ENCODE measurements at regions not wholly inside any gene's neighbourhood (a gene's known extent, or its start where the extent isn't known, plus 50 kb on each side); places are given as distances from the start of the nearest gene placed in this dataset.
A peak's percentile ranks its signal among the peaks of the same experiment; 100 is the strongest.
"Not testable (repeated sequence)": the region's sequence is repeated elsewhere in the genome, so short reads cannot be mapped to it uniquely, and the experiment has no call there.

- Mint-ChIP-seq H3K4me1 (peaks cover 4% of the 10 kb centered on the region), H3K9me3 (peaks cover 14% of the 10 kb centered on the region), H3K27ac (peak overlapping the region; percentile 85), H3K36me3 (no peaks in the 10 kb centered on the region), H3K4me3 (no peak overlapping the region), H3K27me3 (ENCODE audit: insufficient read depth, low read depth) (no peaks in the 10 kb centered on the region)
- Histone ChIP-seq H3K4me3 (no peak overlapping the region), H4K20me1 (ENCODE audit: low read depth) (no peaks in the 10 kb centered on the region), H3K79me2 (ENCODE audit: low read depth) (no peaks in the 10 kb centered on the region), H3K27ac (no peak overlapping the region), H3F3A (ENCODE audit: low read depth) (no peaks in the 10 kb centered on the region), H3K9ac (no peak overlapping the region), H3K36me3 (no peaks in the 10 kb centered on the region), H3K9me3 (ENCODE audit: low read depth) (no peaks in the 10 kb centered on the region), H3K4me1 (no peaks in the 10 kb centered on the region), H2AFZ (replicated peaks) (peak overlapping the region; percentile 18), H3K27me3 (no peaks in the 10 kb centered on the region), H3K4me2 (no peak overlapping the region)
- no peak for DNase-seq (ENCODE audit: low spot score)
- TF ChIP-seq, protein P1, sequence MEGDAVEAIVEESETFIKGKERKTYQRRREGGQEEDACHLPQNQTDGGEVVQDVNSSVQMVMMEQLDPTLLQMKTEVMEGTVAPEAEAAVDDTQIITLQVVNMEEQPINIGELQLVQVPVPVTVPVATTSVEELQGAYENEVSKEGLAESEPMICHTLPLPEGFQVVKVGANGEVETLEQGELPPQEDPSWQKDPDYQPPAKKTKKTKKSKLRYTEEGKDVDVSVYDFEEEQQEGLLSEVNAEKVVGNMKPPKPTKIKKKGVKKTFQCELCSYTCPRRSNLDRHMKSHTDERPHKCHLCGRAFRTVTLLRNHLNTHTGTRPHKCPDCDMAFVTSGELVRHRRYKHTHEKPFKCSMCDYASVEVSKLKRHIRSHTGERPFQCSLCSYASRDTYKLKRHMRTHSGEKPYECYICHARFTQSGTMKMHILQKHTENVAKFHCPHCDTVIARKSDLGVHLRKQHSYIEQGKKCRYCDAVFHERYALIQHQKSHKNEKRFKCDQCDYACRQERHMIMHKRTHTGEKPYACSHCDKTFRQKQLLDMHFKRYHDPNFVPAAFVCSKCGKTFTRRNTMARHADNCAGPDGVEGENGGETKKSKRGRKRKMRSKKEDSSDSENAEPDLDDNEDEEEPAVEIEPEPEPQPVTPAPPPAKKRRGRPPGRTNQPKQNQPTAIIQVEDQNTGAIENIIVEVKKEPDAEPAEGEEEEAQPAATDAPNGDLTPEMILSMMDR (IDR thresholded peaks at IDR 0.05): no peak
- TF ChIP-seq EZH2 (IDR thresholded peaks at IDR 0.05) (no peak), EZH2phosphoT487 (IDR thresholded peaks at IDR 0.05) (no peak)
Measured at GRCh38 chr13:78045916-78046315, 127.3 kb upstream of the EDNRB start.

- not testable (repeated sequence) for H3K36me3 Mint-ChIP-seq
Measured at GRCh38 chr13:78041366-78041765, 122.7 kb upstream of the EDNRB start.

DNA sequence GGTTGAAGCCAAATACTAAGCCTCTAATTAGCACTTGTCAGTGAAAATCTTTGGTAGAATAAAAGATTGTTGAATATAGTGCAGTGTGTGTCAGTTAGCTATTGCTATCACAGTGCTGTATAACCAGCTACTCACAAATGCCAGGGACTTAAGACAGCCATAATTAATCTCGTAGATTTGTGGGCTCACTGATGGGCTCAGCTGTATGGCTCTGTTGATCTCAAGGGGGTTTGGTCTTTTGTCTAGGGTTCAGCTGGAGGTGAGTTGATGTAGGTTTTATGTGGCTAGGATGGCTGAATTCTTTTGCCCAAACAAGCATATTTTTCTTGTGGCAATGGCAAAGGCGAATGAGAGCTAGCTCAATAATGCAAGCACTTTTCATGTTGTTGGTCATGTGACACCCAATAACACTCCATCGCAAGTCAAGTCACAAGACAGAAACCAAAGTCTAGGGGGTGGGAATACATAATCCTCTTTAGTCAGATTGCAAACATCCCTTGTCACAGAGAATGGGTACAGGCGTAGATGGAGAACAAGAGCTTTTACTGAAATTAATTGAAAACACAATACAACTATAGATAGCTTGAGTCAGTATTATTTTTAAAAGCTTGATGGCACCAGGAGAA, 121.7 kb upstream of the EDNRB start:
- no peaks in the 10 kb centered on the region for H3K27me3 ChIP-seq
- H3K4me1 Mint-ChIP-seq: peaks cover 6% of the 10 kb centered on the region
- TF ChIP-seq, protein P1 (IDR thresholded peaks at IDR 0.05): no peak
- H2AFZ ChIP-seq (replicated peaks): no peak overlapping the region
- no peaks in the 10 kb centered on the region for H4K20me1 ChIP-seq (ENCODE audit: low read depth)
- H3K9ac ChIP-seq: no peak overlapping the region
- H3K27me3 Mint-ChIP-seq (ENCODE audit: insufficient read depth, low read depth): peaks cover 2% of the 10 kb centered on the region
- H3K4me3 ChIP-seq: no peak overlapping the region
- peaks cover 8% of the 10 kb centered on the region for H3K9me3 Mint-ChIP-seq
- H3K4me3 Mint-ChIP-seq: no peak overlapping the region
- DNase-seq (ENCODE audit: low spot score): no peak
- no peaks in the 10 kb centered on the region for H3K4me1 ChIP-seq
- H3K79me2 ChIP-seq (ENCODE audit: low read depth): no peaks in the 10 kb centered on the region
- H3K27ac Mint-ChIP-seq: peak overlapping the region; percentile 36
- H3K36me3 ChIP-seq: no peaks in the 10 kb centered on the region
- no peak overlapping the region for H3K4me2 ChIP-seq
- no peak overlapping the region for H3K27ac ChIP-seq
- peaks cover 5% of the 10 kb centered on the region for H3K36me3 Mint-ChIP-seq
- H3K9me3 ChIP-seq (ENCODE audit: low read depth): no peaks in the 10 kb centered on the region
- no peaks in the 10 kb centered on the region for H3F3A ChIP-seq (ENCODE audit: low read depth)

More at GRCh38 chr13:78041366-78041765, 122.7 kb upstream of the EDNRB start:
- H3K4me1 ChIP-seq; H3K9me3 Mint-ChIP-seq; H3K9me3 ChIP-seq (ENCODE audit: low read depth); H3K36me3 ChIP-seq; H3K4me3 ChIP-seq; H4K20me1 ChIP-seq (ENCODE audit: low read depth); H3K79me2 ChIP-seq (ENCODE audit: low read depth); H3F3A ChIP-seq (ENCODE audit: low read depth); H3K27ac ChIP-seq; H2AFZ ChIP-seq (replicated peaks); H3K4me3 Mint-ChIP-seq; H3K27ac Mint-ChIP-seq; H3K27me3 Mint-ChIP-seq (ENCODE audit: insufficient read depth, low read depth); H3K27me3 ChIP-seq; H3K4me2 ChIP-seq; DNase-seq (ENCODE audit: low spot score); H3K9ac ChIP-seq: not testable (repeated sequence)
- H3K4me1 Mint-ChIP-seq: peaks cover 11% of the 10 kb centered on the region

- no peak overlapping the region for H3K4me2 ChIP-seq
- H3K9me3 ChIP-seq (ENCODE audit: low read depth): no peaks in the 10 kb centered on the region
- Mint-ChIP-seq H3K27me3 (ENCODE audit: insufficient read depth, low read depth) (peaks cover 4% of the 10 kb centered on the region), H3K36me3 (peaks cover 9% of the 10 kb centered on the region), H3K27ac (peak overlapping the region; percentile 2), H3K4me1 (peaks cover 13% of the 10 kb centered on the region), H3K9me3 (peaks cover 10% of the 10 kb centered on the region), H3K4me3 (no peak overlapping the region)
- no peaks in the 10 kb centered on the region for H3K79me2 ChIP-seq (ENCODE audit: low read depth)
- H3F3A ChIP-seq (ENCODE audit: low read depth): no peaks in the 10 kb centered on the region
- no peak overlapping the region for H3K9ac ChIP-seq
- no peak for DNase-seq (ENCODE audit: low spot score)
- H4K20me1 ChIP-seq (ENCODE audit: low read depth): no peaks in the 10 kb centered on the region
- no peaks in the 10 kb centered on the region for H3K27me3 ChIP-seq
- H3K4me1 ChIP-seq: no peaks in the 10 kb centered on the region
- H2AFZ ChIP-seq (replicated peaks): no peak overlapping the region
- no peaks in the 10 kb centered on the region for H3K36me3 ChIP-seq
- no peak for TF ChIP-seq EZH2 (IDR thresholded peaks at IDR 0.05)
- TF ChIP-seq EZH2phosphoT487 (IDR thresholded peaks at IDR 0.05): no peak
- TF ChIP-seq, protein P1 (IDR thresholded peaks at IDR 0.05): no peak
- no peak overlapping the region for H3K27ac ChIP-seq
- H3K4me3 ChIP-seq: no peak overlapping the region
Measured at GRCh38 chr13:78036841-78037240, 118.2 kb upstream of the EDNRB start.

All from neural progenitor cell (in vitro differentiated cells).